Uterus (tissue), 2 donors: ENCODE measurements at regions not wholly inside any gene's neighbourhood (a gene's known extent, or its start where the extent isn't known, plus 50 kb on each side); places are given as distances from the start of the nearest gene placed in this dataset.

Source experiments
- POLR2A ChIP-seq, 2 donors: fragments of 450-650 bp; IDR thresholded peaks; one replicate each; pipeline ENCODE4 v1.6.1; 2016; ENCODE audit warnings: antibody characterized with exemption in 2 of 2, mild to moderate bottlenecking in 1 of 2, moderate library complexity in 1 of 2
- TF ChIP-seq, protein P1 (sequence below), 4 experiments: fragments of 200-600 bp in 2 of 4; fragments of 450-650 bp in 2 of 4; sonication (generic) in 2 of 4; IDR thresholded peaks; one replicate each; pipeline ENCODE4 v1.5.1; 2016 to 2019; ENCODE audit warnings: antibody characterized with exemption in 4 of 4, mild to moderate bottlenecking in 2 of 4, moderate library complexity in 1 of 4

DNA sequence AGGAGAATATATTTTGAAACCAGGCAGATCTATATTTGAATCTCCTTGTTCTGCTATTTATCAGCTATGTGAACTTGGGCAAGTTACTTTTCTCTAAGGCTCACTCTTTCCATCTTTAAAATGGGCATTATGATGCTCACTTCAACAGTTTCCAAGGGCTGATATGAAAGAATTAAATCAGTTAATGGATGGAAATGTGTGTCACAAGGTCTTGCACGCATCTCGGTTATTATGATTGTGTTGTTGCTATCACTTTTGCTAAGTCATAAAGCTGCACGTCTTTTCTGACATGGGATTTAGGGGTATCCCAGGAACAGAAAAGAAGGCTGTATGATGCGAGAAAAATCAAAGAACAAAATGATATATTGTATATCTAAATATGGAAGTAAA lies 721.5 kb upstream of the TBX3 start:
- TF ChIP-seq, protein P1, sequence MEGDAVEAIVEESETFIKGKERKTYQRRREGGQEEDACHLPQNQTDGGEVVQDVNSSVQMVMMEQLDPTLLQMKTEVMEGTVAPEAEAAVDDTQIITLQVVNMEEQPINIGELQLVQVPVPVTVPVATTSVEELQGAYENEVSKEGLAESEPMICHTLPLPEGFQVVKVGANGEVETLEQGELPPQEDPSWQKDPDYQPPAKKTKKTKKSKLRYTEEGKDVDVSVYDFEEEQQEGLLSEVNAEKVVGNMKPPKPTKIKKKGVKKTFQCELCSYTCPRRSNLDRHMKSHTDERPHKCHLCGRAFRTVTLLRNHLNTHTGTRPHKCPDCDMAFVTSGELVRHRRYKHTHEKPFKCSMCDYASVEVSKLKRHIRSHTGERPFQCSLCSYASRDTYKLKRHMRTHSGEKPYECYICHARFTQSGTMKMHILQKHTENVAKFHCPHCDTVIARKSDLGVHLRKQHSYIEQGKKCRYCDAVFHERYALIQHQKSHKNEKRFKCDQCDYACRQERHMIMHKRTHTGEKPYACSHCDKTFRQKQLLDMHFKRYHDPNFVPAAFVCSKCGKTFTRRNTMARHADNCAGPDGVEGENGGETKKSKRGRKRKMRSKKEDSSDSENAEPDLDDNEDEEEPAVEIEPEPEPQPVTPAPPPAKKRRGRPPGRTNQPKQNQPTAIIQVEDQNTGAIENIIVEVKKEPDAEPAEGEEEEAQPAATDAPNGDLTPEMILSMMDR (IDR thresholded peaks at IDR 0.05), result no peak
- TF ChIP-seq POLR2A (IDR thresholded peaks at IDR 0.05), result no peak
